GM12891 (cell line): ENCODE measurements at regions not wholly inside any gene's neighbourhood (a gene's known extent, or its start where the extent isn't known, plus 50 kb on each side); places are given as distances from the start of the nearest gene placed in this dataset.

Source experiments
- PAX5 ChIP-seq: IDR thresholded peaks from 2 replicates; pipeline ENCODE4 v1.6.1; 2011; ENCODE audit warnings: low read length, moderate library complexity, mild to moderate bottlenecking; ENCODE audit not compliant: insufficient read depth, severe bottlenecking
- POLR2A ChIP-seq: IDR thresholded peaks from 2 replicates; pipeline ENCODE4 v1.6.1; 2011; ENCODE audit warnings: low read depth, low read length, control low read depth
- POLR2AphosphoS5 ChIP-seq: IDR thresholded peaks from 2 replicates; pipeline ENCODE4 v1.6.1; 2011; ENCODE audit warnings: low read depth, low read length, control low read depth
- SPI1 ChIP-seq: IDR thresholded peaks from 2 replicates; pipeline ENCODE4 v1.6.1; 2011; ENCODE audit warnings: low read depth, low read length, control low read depth
- TAF1 ChIP-seq: IDR thresholded peaks from 2 replicates; pipeline ENCODE4 v1.6.1; 2011; ENCODE audit warnings: low read depth, low read length, control low read depth

DNA sequence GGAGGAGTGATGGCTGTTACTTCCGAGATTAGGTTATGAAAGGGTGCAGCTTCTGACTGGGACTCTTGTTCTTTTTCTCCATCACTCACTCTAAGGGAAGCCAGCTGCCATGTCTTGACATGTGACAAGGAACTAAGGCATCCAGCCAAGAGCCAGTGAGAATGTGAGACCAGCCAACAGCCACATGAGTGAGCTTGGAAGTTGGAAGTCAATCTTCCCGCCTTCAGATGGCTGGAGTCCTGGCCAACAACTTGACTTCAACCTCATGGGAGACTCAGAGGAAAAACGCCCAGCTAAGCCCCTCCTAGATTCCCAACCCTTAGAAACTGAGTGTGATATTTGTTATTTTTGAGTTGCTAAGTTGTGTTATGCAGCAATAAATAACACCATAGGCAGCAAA, 201.1 kb downstream of the SNX18 start:
- TF ChIP-seq POLR2A (no peak), TAF1 (no peak), POLR2AphosphoS5 (no peak), PAX5 (no peak), SPI1 (no peak)
